GM18502 (cell line): ENCODE measurements at regions not wholly inside any gene's neighbourhood (a gene's known extent, or its start where the extent isn't known, plus 50 kb on each side); places are given as distances from the start of the nearest gene placed in this dataset.

ENCODE experiments used
- ATAC-seq: cut with Tn5 transposase; IDR thresholded peaks from one replicate; pipeline ENCODE4 v1.9.1; 2021; ENCODE audit warnings: mild to moderate bottlenecking; ENCODE audit not compliant: unreplicated experiment, poor library complexity

DNA sequence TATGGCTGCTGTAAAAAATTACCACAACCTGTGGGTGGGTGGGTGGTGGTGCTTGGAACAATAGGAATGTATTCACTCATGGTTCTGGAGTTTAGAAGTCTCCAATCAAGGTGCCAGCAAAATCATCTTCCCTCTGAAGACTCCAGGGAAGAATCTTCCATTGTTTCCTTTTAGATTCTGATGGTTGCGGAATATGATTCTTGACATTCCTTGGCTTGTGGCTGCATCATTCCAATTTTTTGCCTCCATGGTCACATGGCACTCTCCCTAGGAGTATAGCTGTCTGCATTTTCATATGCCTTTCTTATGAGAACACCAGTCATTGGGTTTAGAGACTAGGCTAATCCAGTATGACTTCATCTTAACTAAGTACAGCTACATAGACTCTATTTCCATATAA, 401.0 kb downstream of the HS3ST3B1 start:
- ATAC-seq, result no peak

GRCh38 chr17:14699574-14700185, 398.8 kb downstream of the HS3ST3B1 start:
- no peak for ATAC-seq

GRCh38 chr17:14693382-14693781, 392.5 kb downstream of the HS3ST3B1 start:
- no peak for ATAC-seq

- ATAC-seq, result no peak
Observed at GRCh38 chr17:14690704-14691103, 389.8 kb downstream of the HS3ST3B1 start.

DNA sequence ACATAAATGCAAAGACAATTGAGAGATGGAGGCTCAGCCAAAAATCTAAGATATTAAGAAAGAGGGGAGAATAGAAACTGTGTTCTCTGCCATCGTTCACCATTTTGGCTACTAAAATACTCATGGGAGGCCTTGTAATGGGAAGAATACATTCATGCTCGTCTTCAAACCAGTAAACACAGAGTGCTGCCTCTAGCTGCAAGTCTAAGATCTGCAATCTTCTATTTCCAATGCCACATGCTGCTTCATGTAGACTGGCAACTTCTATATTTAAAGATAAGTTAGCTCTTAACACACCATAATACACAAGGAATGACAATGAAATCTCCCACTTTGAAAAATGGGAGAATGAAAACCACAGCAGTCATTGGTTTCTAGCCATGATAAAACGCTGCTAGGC, 387.3 kb downstream of the HS3ST3B1 start:
- no peak for ATAC-seq

DNA sequence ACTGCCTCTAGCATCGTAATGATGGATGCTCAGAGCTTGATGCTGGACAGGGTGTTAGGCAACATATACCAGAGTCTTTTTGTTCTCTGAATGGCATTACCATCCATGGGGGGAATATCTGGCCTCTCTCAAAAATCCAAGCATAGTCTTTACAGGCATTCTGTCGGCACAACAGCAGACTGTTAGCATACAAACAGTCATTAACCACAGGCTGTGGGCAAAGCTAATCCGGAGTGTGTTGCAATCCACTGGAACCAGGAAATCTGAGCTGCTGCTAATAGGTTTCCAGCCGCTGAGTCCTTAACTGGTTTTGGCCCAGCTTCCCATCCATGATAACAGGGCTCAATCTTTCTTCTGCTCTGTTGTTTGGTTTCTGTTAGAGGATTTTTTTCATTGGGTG, 371.9 kb downstream of the HS3ST3B1 start:
- ATAC-seq, result no peak

GRCh38 chr17:14670861-14671260, 370.0 kb downstream of the HS3ST3B1 start:
- no peak for ATAC-seq

DNA sequence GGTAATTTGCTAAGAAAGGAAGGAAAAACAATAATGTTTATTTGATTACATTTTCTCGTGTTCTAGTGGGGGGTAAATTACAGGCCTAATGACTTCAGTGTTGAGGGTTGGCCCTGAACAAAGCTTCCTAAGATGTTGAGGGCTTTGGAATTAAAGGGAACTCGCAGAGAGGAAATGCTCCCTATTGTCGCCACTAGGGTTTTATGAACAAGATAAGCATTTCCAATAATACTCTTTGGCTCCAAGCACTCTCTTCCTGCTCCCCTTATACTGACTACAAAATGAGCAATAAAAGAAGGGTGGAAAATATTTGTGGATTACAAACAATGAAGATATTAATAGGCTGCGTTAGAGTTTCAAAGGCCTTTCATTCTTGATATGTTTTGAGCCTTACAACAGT, 363.6 kb downstream of the HS3ST3B1 start:
- no peak for ATAC-seq

DNA sequence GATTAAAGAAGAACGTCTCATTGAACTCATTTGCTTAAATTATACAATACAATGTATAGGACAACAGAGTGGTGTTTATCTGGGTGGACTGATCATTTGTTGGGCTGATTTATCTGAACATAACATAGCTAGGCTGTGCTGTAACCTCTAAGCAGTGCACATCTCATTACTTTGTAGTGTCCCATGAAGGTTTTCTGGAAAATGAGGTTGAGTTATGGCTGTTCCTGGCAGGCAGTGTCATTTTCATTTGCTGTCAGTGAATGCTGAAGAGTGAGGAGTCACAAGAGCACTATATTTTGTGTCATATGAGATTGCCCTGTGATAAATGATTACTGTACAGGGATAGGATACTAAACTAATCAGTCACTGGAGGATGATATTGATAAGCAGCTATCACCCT, 340.2 kb downstream of the HS3ST3B1 start:
- no peak for ATAC-seq

- ATAC-seq, result no peak
Observed at GRCh38 chr17:14637260-14637659, 336.4 kb downstream of the HS3ST3B1 start.

DNA sequence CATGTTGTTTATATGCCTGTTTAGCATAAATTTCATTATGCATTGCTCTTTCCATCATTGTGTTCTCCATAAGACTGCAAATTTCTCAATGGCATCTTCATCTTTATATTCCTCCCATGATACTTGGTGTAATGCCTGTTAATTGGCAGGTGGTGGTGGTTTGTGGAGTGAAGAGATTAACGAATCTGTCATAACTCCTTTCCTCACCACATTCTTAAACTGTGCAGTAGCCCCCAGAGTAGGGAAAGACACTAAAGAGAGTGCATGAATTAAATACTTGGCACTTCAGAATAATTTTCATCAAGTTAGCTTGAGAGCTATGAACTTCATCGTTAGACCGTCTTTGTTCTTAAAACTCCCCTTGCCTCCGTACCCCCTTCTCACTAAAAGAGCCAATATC, 329.7 kb downstream of the HS3ST3B1 start:
- no peak for ATAC-seq

DNA sequence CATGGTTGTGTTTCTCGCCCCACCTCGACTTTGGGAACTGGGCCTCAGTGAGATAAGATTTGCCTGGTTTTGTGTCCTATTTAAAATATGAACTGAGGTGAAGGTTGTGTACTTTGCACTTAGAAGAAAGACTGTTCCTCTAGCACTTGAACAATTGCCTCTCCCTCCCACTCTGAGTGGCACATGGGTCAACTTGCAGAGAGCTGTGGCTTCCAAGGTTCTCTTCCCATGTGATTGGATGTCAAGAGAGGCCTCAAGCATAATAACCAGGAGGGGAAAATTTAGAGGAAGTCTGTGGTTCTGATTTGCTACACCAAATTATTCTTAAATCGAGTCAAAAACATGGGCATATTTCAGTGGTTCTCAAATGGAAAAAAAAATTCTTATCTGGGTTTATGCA, 329.2 kb downstream of the HS3ST3B1 start:
- no peak for ATAC-seq

GRCh38 chr17:14622615-14623101, 321.8 kb downstream of the HS3ST3B1 start:
- ATAC-seq, result no peak

GRCh38 chr17:14621826-14622614, 321.1 kb downstream of the HS3ST3B1 start:
- no peak for ATAC-seq

GRCh38 chr17:14619821-14620220, 318.9 kb downstream of the HS3ST3B1 start:
- no peak for ATAC-seq

- ATAC-seq, result no peak
Observed at GRCh38 chr17:14616528-14616927, 315.6 kb downstream of the HS3ST3B1 start.

DNA sequence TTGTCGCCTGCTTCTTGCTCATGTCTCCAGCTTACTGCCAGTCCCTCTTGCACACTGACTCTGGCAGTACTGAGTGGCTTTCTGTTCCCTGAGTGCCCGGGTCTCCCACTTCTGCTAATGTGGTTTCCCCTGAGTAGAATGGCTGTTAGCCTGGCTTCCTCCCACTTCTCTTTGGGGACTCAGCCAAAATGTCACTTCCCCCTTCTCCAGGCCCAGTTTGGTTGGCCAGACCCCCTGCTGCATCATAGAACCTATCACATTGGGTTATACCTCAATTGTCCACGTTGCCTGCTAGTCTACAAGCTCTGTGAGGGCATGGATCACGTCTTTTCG, 304.4 kb downstream of the HS3ST3B1 start:
- peak; percentile 66 for ATAC-seq

DNA sequence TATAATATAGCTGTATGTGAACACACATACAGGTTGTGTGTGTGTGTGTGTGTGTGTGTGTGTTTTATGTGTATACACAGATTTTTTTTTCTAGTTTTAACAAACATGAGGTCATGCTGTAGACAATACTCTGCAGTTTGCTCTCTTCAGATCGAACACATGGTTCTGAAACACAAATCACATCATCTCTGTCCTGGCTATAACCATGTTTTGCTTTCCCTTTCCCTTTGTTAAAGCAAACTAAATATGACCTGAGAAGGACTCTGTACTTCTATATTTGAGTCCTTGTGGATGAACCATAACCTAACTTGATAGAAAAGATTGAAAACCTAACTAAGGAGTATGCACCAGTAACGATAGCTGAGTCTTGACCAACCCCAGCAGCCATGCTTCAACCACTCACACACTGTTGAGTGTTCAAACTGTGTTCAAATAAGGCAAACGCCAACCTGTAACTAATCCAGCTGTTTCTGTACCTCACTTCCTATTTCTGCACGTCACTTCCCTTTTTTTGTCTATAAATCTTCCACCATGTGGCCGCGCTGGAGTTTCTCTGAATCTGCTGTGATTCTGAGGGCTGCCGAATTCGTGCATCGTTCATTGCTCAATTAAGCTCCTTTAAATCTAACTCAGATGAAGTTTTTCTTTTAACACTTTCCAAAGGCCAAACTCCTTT, 303.8 kb downstream of the HS3ST3B1 start:
- ATAC-seq, result peak; percentile 22

GRCh38 chr17:14596224-14596623, 295.3 kb downstream of the HS3ST3B1 start:
- no peak for ATAC-seq

DNA sequence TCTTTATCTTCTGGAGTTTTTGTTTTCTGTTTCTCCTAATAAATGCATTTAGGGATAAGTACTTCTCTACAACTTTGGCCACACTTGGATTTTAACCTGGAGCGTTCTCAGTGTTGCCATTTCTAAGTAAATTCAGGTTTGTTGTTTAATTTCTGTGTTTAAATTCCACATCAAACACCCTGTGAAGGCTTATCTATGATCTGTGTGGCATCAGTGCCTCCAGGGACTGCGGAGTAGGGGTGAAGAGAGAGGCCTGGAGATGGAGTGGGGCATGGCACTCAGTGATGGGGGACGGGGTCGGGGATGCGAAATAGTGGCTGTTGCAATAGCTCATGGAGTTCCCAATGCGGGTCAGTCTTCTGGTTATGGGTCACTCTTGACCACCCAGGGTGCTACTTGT, 294.8 kb downstream of the HS3ST3B1 start:
- ATAC-seq, result no peak

- no peak for ATAC-seq
Observed at GRCh38 chr17:14594690-14595089, 293.8 kb downstream of the HS3ST3B1 start.
